GM13976 (cell line): ENCODE measurements at regions not wholly inside any gene's neighbourhood (a gene's known extent, or its start where the extent isn't known, plus 50 kb on each side); places are given as distances from the start of the nearest gene placed in this dataset.
"Not testable (repeated sequence)": the region's sequence is repeated elsewhere in the genome, so short reads cannot be mapped to it uniquely, and the experiment has no call there.

Experiments used
- DNase-seq: peaks from one replicate; pipeline ENCODE4 v3.0.0; 2012; ENCODE audit warnings: low spot score
- CTCF ChIP-seq: IDR thresholded peaks from 2 replicates; pipeline ENCODE4 v1.5.1; 2012; ENCODE audit warnings: borderline replicate concordance, mild to moderate bottlenecking; ENCODE audit not compliant: insufficient read depth; ENCODE audit errors: extremely low read depth, missing control alignments, control extremely low read depth
- in situ Hi-C: fragments of 300-500 bp; cut with MboI; formaldehyde crosslinking; loops from one replicate; pipeline ENCODE4 v1.12.0; 2022; ENCODE audit warnings: low sequenced_read_pairs, mixed read lengths, inconsistent platforms; ENCODE audit not compliant: unreplicated experiment

DNA sequence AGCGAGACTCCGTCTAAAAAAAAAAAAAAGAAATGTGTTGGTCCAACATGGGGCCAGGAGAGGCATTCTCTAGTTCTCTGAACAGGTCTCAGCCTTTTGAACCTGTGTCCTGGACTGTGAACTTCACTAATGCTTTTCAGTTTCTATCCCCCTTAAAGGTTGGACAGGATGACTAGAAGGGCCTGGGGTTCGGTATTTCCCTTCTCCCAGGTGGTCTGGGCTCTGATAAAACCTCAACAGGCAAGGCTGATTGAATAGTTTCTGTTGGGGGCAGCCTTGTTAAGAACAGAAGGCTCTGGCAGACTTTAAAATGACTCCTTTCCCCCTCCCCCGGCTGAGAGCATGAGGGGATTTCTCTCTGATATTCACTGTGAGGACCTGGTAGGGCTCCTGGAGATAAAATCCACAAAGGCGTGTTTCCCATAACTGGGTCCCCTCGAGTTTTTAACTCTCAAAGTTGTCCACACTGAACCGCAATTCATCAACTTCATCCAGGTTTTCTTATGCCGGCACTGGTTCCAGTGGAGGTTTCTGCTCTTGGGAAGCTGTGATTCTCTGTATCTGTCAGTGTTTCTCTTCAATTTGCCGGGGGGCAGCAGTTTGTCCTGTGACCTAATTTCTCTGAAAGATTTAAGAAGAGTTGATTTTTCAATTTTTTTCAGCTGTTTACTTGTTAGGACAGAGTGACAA is 91.3 kb downstream of the METRNL start:
- in situ Hi-C loops = no loop called here
- DNase-seq = no peak
- TF ChIP-seq CTCF = no peak

- TF ChIP-seq CTCF = no peak
- in situ Hi-C loops = no loop called here
- DNase-seq = no peak
Measured at GRCh38 chr17:83171661-83172060, 92.3 kb downstream of the METRNL start.

- DNase-seq, in situ Hi-C loops: not testable (repeated sequence)
Measured at GRCh38 chr17:83172099-83172498, 92.7 kb downstream of the METRNL start.

DNA sequence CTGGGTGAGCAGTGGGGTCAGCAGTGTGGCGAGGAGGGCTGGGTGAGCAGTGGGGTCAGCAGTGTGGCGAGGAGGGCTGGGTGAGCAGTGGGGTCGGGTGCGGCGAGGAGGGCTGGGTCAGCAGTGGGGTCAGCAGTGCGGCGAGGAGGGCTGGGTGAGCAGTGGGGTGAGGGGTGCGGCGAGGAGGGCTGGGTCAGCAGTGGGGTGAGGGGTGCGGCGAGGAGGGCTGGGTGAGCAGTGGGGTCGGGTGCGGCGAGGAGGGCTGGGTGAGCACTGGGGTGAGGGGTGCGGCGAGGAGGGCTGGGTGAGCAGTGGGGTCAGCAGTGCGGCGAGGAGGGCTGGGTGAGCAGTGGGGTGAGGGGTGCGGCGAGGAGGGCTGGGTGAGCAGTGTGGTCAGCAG is 93.2 kb downstream of the METRNL start:
- in situ Hi-C loops, DNase-seq: not testable (repeated sequence)

- in situ Hi-C loops, DNase-seq: not testable (repeated sequence)
Measured at GRCh38 chr17:83173180-83173913, 93.9 kb downstream of the METRNL start.

DNA sequence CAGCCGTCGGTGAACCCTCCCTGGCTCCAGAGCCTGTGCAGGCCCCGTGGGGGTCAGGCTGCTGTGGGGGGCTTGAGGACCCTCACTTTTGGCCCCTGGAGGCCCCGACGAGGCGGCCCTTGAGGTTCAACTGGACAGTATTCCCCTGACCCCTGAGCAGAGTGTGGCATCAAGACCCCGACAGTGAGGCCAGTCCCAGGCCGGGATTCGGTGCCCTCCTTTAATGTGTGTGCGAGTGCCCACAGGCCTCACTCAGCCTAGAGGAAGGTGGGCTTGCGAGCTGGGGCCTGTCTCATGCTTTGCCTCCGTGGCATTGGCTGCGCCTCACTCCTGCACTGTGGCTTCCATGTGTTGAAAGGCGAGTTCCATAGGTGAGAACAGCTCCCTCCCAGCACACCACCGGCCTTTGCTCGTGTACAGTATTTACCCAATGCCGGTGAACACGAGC is 94.5 kb downstream of the METRNL start:
- no peak for TF ChIP-seq CTCF
- DNase-seq = no peak
- in situ Hi-C loops = no loop called here

DNA sequence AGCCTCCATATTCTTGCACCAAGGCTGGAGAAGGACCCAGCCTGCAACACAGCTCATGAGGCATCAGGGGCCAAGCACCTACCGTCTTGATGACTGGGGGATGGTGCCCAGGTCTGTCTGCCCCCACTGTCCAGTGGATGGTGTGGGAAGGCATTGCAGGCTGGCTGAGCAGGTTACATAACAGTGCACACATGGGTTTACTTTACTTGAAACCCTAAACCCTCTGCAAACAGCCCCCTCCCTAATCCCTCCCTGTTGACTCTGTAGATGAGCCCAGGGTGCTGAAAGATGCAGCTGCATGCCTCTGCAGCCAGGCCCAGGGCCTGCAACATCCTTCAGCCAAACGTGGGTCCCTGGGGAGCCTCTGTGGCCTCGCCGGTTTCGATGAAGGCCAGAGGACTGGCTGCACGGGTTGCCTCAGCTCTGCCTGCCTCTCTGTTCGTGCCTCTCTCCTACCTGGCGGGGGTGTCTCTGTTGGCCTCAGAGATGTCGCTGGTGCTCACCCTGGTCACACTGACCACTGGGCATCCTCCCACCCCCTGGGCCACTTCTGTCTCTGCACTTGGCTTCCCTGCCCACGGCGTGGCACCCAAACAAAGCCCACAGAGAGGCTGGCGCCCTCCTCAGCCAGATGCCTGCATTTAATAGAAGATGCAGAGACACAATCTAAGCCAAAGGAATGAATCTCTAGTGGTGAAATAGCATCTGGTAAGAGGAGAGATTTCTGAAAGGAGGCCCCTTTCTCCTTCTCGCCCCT is 95.1 kb downstream of the METRNL start:
- in situ Hi-C loops = no loop called here
- peak; percentile 83 for DNase-seq
- TF ChIP-seq CTCF = no peak
